Trophoblast cell (in vitro differentiated cells and primary cell): ENCODE measurements at regions not wholly inside any gene's neighbourhood (a gene's known extent, or its start where the extent isn't known, plus 50 kb on each side); places are given as distances from the start of the nearest gene placed in this dataset.
A peak's percentile ranks its signal among the peaks of the same experiment; 100 is the strongest.

Source experiments
- DNase-seq, 2 donors: peaks; one replicate each; pipeline ENCODE4 v3.0.0-alpha.2; 2016
- H2AFZ ChIP-seq: 2 replicates; pipeline ENCODE4 v1.6.1; 2013; ENCODE audit warnings: low read length, moderate library complexity, mild to moderate bottlenecking; ENCODE audit not compliant: insufficient read depth, poor library complexity
- H2AK5ac ChIP-seq: 2 replicates; pipeline ENCODE4 v1.6.1; 2013; ENCODE audit warnings: mild to moderate bottlenecking, low read length
- H2BK120ac ChIP-seq: 2 replicates; pipeline ENCODE4 v1.6.1; 2013; ENCODE audit warnings: low read length, mild to moderate bottlenecking, moderate library complexity; ENCODE audit not compliant: insufficient read depth, poor library complexity
- H2BK12ac ChIP-seq: 2 replicates; pipeline ENCODE4 v1.6.1; 2013; ENCODE audit warnings: mild to moderate bottlenecking, low read length, moderate library complexity
- H2BK5ac ChIP-seq: 2 replicates; pipeline ENCODE4 v1.6.1; 2013; ENCODE audit warnings: low read length, low read depth, moderate library complexity, mild to moderate bottlenecking; ENCODE audit not compliant: poor library complexity
- H3K14ac ChIP-seq: 2 replicates; pipeline ENCODE4 v1.6.1; 2013; ENCODE audit warnings: mild to moderate bottlenecking, low read length
- H3K18ac ChIP-seq: 2 replicates; pipeline ENCODE4 v1.6.1; 2013; ENCODE audit warnings: mild to moderate bottlenecking, low read length
- H3K23ac ChIP-seq: 2 replicates; pipeline ENCODE4 v1.6.1; 2013; ENCODE audit warnings: low read length
- H3K27ac ChIP-seq: 2 replicates; pipeline ENCODE4 v1.5.1; 2013; ENCODE audit warnings: low read depth, mild to moderate bottlenecking, inconsistent platforms, low read length, moderate library complexity
- H3K27me3 ChIP-seq: 2 replicates; pipeline ENCODE4 v1.6.1; 2013; ENCODE audit warnings: inconsistent platforms, mild to moderate bottlenecking, low read length, moderate library complexity; ENCODE audit not compliant: insufficient read depth
- H3K36me3 ChIP-seq, 2 experiments: 1 replicate in 1 of 2; 2 replicates in 1 of 2; pipeline ENCODE4 v1.6.1; 2013; ENCODE audit warnings: low read length in 2 of 2, mild to moderate bottlenecking in 2 of 2, moderate library complexity in 1 of 2; ENCODE audit not compliant: insufficient read depth in 2 of 2, control insufficient read depth in 1 of 2
- H3K4ac ChIP-seq: 2 replicates; pipeline ENCODE4 v1.6.1; 2013; ENCODE audit warnings: low read depth, mild to moderate bottlenecking, low read length, moderate library complexity
- H3K4me1 ChIP-seq, 2 experiments: 1 replicate in 1 of 2; 2 replicates in 1 of 2; pipeline ENCODE4 v1.6.1; 2013; ENCODE audit warnings: low read length in 2 of 2, mild to moderate bottlenecking in 2 of 2, moderate library complexity in 1 of 2; ENCODE audit not compliant: insufficient read depth in 2 of 2, control insufficient read depth in 1 of 2
- H3K4me2 ChIP-seq: 2 replicates; pipeline ENCODE4 v1.6.1; 2013; ENCODE audit warnings: inconsistent platforms, mild to moderate bottlenecking, low read length, moderate library complexity
- H3K4me3 ChIP-seq: 2 replicates; pipeline ENCODE4 v1.5.1; 2013; ENCODE audit warnings: mild to moderate bottlenecking, low read depth, low read length, inconsistent platforms
- H3K79me1 ChIP-seq: one replicate; pipeline ENCODE4 v1.6.1; 2013; ENCODE audit warnings: low read length
- H3K79me2 ChIP-seq: 2 replicates; pipeline ENCODE4 v1.6.1; 2013; ENCODE audit warnings: low read length, mild to moderate bottlenecking; ENCODE audit not compliant: control insufficient read depth, insufficient read depth, poor library complexity
- H3K9ac ChIP-seq: 2 replicates; pipeline ENCODE4 v1.6.1; 2013; ENCODE audit warnings: mild to moderate bottlenecking, low read length
- H3K9me3 ChIP-seq: 2 replicates; pipeline ENCODE4 v1.6.1; 2013; ENCODE audit warnings: low read depth, mild to moderate bottlenecking, control low read depth, inconsistent platforms, low read length; ENCODE audit not compliant: insufficient read depth
- H4K12ac ChIP-seq: 2 replicates; pipeline ENCODE4 v1.6.1; 2013; ENCODE audit warnings: low read depth, mild to moderate bottlenecking, low read length, moderate library complexity
- H4K8ac ChIP-seq: 2 replicates; pipeline ENCODE4 v1.6.1; 2013; ENCODE audit warnings: low read depth, mild to moderate bottlenecking, low read length, moderate library complexity
- H4K91ac ChIP-seq: one replicate; pipeline ENCODE4 v1.6.1; 2013; ENCODE audit warnings: low read depth, mild to moderate bottlenecking, low read length, moderate library complexity
- WGBS: extraction: QIAGEN DNeasy Blood & Tissue Kit; methylation state at CpG from one replicate; pipeline ENCODE4 v1.1.7; 2013; ENCODE audit warnings: missing lambda C conversion rate; ENCODE audit not compliant: insufficient read length, insufficient coverage; ENCODE audit errors: extremely low coverage; 5-methylcytosine and 5-hydroxymethylcytosine counted together

DNA sequence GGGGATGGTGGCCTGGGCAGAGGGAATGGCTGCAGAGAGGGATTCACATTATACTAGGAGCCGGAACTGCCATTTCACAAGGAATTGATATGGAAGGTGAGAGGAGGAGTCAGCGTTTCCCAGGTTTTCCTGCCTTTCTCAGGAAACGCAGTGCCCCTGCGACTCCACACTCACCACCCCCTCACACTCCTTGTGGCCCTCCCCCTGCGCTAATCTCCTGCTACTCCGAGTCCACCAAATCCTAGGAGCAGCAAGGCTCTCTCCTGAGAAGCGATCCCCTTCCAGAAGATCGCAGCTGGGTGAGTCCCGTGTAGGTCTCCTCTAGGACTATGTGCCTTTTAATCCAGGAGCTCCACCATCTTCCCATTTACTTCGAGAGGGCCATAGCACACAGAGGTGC lies 140.6 kb downstream of the VAPA start:
- no peaks in the 10 kb centered on the region for H3K79me1 ChIP-seq
- H3K79me2 ChIP-seq = no peaks in the 10 kb centered on the region
- H3K36me3 ChIP-seq = no peaks in the 10 kb centered on the region
- H4K12ac ChIP-seq = no peak overlapping the region
- no peak overlapping the region for H4K8ac ChIP-seq
- H2AK5ac ChIP-seq = no peak overlapping the region
- H3K9ac ChIP-seq = no peak overlapping the region
- WGBS = no CpG with 5 or more reads among the region's 10 CpGs
- no peaks in the 10 kb centered on the region for H3K27me3 ChIP-seq
- H3K4me3 ChIP-seq = no peak overlapping the region
- H2BK12ac ChIP-seq = no peak overlapping the region
- no peak overlapping the region for H3K4ac ChIP-seq
- H2AFZ ChIP-seq = no peak overlapping the region
- peaks cover 0 to 2% of the 10 kb centered on the region in 2 experiments for H3K4me1 ChIP-seq
- no peak overlapping the region for H3K4me2 ChIP-seq
- no peak for DNase-seq
- H2BK120ac ChIP-seq = no peak overlapping the region
- H2BK5ac ChIP-seq = no peak overlapping the region
- peaks cover 2% of the 10 kb centered on the region for H3K9me3 ChIP-seq
- H4K91ac ChIP-seq = no peak overlapping the region
- no peak overlapping the region for H3K23ac ChIP-seq
- no peak overlapping the region for H3K27ac ChIP-seq
- no peak overlapping the region for H3K18ac ChIP-seq
- no peak overlapping the region for H3K14ac ChIP-seq

DNA sequence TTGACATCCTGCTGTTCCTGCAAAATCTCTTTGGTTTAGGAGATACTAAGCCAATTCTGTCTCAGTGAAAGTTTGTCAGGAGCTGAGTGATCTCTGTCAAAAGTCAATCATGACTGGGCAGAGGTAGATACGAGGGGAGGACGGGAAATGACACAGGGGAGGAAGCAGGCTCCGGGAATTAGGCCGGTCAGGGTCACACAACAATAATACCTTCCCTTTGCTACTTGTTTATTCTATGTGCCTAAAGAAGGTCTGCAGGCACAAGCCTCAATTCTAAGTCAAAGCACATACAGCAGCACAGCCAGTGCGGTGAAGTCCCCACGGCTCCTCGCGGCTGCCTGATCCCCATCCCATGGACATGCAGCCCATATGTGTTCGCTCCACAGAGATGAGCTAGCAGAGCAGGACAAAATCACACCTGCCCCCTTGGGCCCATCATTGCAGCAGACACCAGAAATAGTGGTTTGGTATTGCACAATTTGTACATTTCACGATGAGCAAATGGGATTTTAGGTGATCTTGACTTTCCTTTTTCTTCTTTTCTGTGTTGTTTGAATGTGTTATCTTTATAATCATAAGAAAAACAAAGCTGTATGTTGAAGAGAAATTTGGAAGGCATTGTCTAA lies 141.4 kb downstream of the VAPA start:
- H3K18ac ChIP-seq = no peak overlapping the region
- H2BK5ac ChIP-seq = no peak overlapping the region
- H3K79me2 ChIP-seq = no peaks in the 10 kb centered on the region
- no peaks in the 10 kb centered on the region for H3K36me3 ChIP-seq
- H3K23ac ChIP-seq = no peak overlapping the region
- no peaks in the 10 kb centered on the region for H3K79me1 ChIP-seq
- H2BK120ac ChIP-seq = no peak overlapping the region
- no peak overlapping the region for H2BK12ac ChIP-seq
- WGBS = no CpG with 5 or more reads among the region's 10 CpGs
- no peak overlapping the region for H3K27ac ChIP-seq
- no peak overlapping the region for H2AFZ ChIP-seq
- no peak overlapping the region for H2AK5ac ChIP-seq
- no peak overlapping the region for H3K4ac ChIP-seq
- H3K4me3 ChIP-seq = no peak overlapping the region
- H3K9ac ChIP-seq = no peak overlapping the region
- no peak overlapping the region for H4K8ac ChIP-seq
- no peak overlapping the region for H3K14ac ChIP-seq
- H4K12ac ChIP-seq = no peak overlapping the region
- H3K4me1 ChIP-seq = peaks cover 0 to 2% of the 10 kb centered on the region in 2 experiments
- H3K9me3 ChIP-seq = no peaks in the 10 kb centered on the region
- no peak overlapping the region for H3K4me2 ChIP-seq
- no peak overlapping the region for H4K91ac ChIP-seq
- DNase-seq = no peak
- no peaks in the 10 kb centered on the region for H3K27me3 ChIP-seq

DNA sequence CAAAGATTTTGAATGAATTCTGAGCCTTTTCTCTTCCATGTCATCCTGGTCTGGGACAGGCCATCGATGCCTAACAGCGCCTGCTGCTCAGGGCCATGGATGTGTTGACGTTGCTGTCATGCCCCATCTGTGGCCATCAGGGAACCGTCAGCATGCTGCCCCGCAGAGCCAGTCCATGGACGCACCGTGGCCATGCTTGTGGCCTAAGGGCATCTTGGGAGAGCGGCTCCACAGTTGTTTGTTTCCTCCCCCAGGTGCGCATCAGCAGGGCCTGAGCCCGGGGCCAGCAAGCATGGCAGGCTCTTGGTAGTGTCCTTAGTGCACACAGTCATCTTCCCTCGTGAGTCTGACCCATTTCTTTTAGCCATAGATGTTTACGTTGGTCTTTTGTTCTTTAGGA lies 142.7 kb downstream of the VAPA start:
- no peak overlapping the region for H3K4me3 ChIP-seq
- no peak overlapping the region for H3K9ac ChIP-seq
- no peak overlapping the region for H2AK5ac ChIP-seq
- no peak overlapping the region for H3K23ac ChIP-seq
- no peak overlapping the region for H3K27ac ChIP-seq
- H3K14ac ChIP-seq = no peak overlapping the region
- H3K9me3 ChIP-seq = no peaks in the 10 kb centered on the region
- H3K27me3 ChIP-seq = no peaks in the 10 kb centered on the region
- no peak overlapping the region for H3K4ac ChIP-seq
- no peak overlapping the region for H3K4me2 ChIP-seq
- no peaks in the 10 kb centered on the region for H3K36me3 ChIP-seq
- no peaks in the 10 kb centered on the region for H3K79me2 ChIP-seq
- H2AFZ ChIP-seq = no peak overlapping the region
- no peak overlapping the region for H2BK120ac ChIP-seq
- no peaks in the 10 kb centered on the region for H3K79me1 ChIP-seq
- H3K18ac ChIP-seq = no peak overlapping the region
- no peak overlapping the region for H4K8ac ChIP-seq
- no peak overlapping the region for H2BK5ac ChIP-seq
- peaks cover 0 to 2% of the 10 kb centered on the region in 2 experiments for H3K4me1 ChIP-seq
- H2BK12ac ChIP-seq = no peak overlapping the region
- H4K91ac ChIP-seq = no peak overlapping the region
- no CpG with 5 or more reads among the region's 12 CpGs for WGBS
- no peak for DNase-seq
- no peak overlapping the region for H4K12ac ChIP-seq

DNA sequence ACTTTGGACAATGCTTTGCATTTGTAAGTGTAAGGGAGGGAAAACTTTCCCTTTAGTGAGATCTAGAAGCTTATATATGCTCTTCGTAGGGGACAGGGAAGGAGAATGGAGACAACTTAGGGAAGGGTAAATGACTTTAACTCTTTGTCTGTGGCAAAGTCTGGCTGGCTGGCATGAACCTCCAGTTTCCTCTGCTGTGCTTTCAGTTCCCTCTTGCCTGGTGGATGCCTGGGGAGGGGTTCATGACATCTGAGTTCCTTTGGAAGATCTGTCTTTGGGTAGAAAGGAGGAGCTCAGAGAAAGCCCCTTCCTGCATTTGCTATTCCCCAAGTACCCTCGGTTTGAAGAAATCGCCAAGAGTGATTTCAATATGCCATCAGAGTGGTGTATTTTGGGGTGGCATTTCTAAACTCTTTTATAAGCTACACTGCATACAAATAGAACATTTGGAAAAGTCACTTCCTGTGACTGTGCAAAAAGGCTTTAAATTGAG lies 143.6 kb downstream of the VAPA start:
- Histone ChIP-seq H3K9ac (no peak overlapping the region), H3K79me2 (no peaks in the 10 kb centered on the region), H3K4me2 (no peak overlapping the region), H3K18ac (no peak overlapping the region), H4K8ac (no peak overlapping the region), H4K12ac (no peak overlapping the region), H4K91ac (no peak overlapping the region), H2BK5ac (no peak overlapping the region), H3K4ac (no peak overlapping the region), H2BK12ac (no peak overlapping the region), H3K4me3 (no peak overlapping the region), H3K36me3 (no peaks in the 10 kb centered on the region), H3K79me1 (no peaks in the 10 kb centered on the region), H2AK5ac (no peak overlapping the region), H3K27me3 (no peaks in the 10 kb centered on the region), H3K4me1 (peaks cover 0 to 2% of the 10 kb centered on the region in 2 experiments), H3K9me3 (no peaks in the 10 kb centered on the region), H3K27ac (no peak overlapping the region), H2BK120ac (no peak overlapping the region), H2AFZ (no peak overlapping the region), H3K23ac (no peak overlapping the region), H3K14ac (no peak overlapping the region)
- WGBS = no CpG with 5 or more reads among the region's 3 CpGs
- peak in 1 of 2 donors; percentile 5 for DNase-seq
